ENCODE measurements at regions not wholly inside any gene's neighbourhood (a gene's known extent, or its start where the extent isn't known, plus 50 kb on each side); places are given as distances from the start of the nearest gene placed in this dataset.

GRCh38 chr5:115072266-115073064, 97.2 kb downstream of the TRIM36 start:
- no peak for DNase-seq (ENCODE audit: low read depth in 3 of 3, low spot score in 2 of 3)

- no peak for DNase-seq (ENCODE audit: low read depth in 3 of 3, low spot score in 2 of 3)
These were observed 99.0 kb downstream of the TRIM36 start for GRCh38 chr5:115070737-115071136.

- peak; percentile 20 to 35 (median 23) for DNase-seq (ENCODE audit: low read depth in 3 of 3, low spot score in 2 of 3)
These were observed 100.4 kb downstream of the TRIM36 start for GRCh38 chr5:115069087-115069968.

- DNase-seq (ENCODE audit: low read depth in 3 of 3, low spot score in 2 of 3) = no peak
These were observed 101.2 kb downstream of the TRIM36 start for GRCh38 chr5:115068239-115069086.

GRCh38 chr5:115064380-115064779, 105.3 kb downstream of the TRIM36 start:
- no peak for DNase-seq (ENCODE audit: low read depth in 3 of 3, low spot score in 2 of 3)

- no peak for DNase-seq (ENCODE audit: low read depth in 3 of 3, low spot score in 2 of 3)
These were observed 115.2 kb downstream of the TRIM36 start for GRCh38 chr5:115054387-115054951.

GRCh38 chr5:115052948-115053347, 116.8 kb downstream of the TRIM36 start:
- no peak for DNase-seq (ENCODE audit: low read depth in 3 of 3, low spot score in 2 of 3)

GRCh38 chr5:115050866-115051265, 118.8 kb downstream of the TRIM36 start:
- no peak for DNase-seq (ENCODE audit: low read depth in 3 of 3, low spot score in 2 of 3)

- DNase-seq (ENCODE audit: low read depth in 3 of 3, low spot score in 2 of 3) = no peak
These were observed 135.8 kb downstream of the TRIM36 start for GRCh38 chr5:115033861-115034260.

GRCh38 chr5:115028557-115028956, 141.2 kb downstream of the TRIM36 start:
- DNase-seq (ENCODE audit: low read depth in 3 of 3, low spot score in 2 of 3) = no peak

- no peak for DNase-seq (ENCODE audit: low read depth in 3 of 3, low spot score in 2 of 3)
These were observed 144.8 kb downstream of the TRIM36 start for GRCh38 chr5:115024922-115025321.

- no peak for DNase-seq (ENCODE audit: low read depth in 3 of 3, low spot score in 2 of 3)
These were observed 147.4 kb downstream of the TRIM36 start for GRCh38 chr5:115022303-115022702.

- DNase-seq (ENCODE audit: low read depth in 3 of 3, low spot score in 2 of 3) = no peak
These were observed 153.1 kb downstream of the TRIM36 start for GRCh38 chr5:115016646-115017045.

- no peak for DNase-seq (ENCODE audit: low read depth in 3 of 3, low spot score in 2 of 3)
These were observed 170.5 kb downstream of the TRIM36 start for GRCh38 chr5:114999176-114999575.

- DNase-seq (ENCODE audit: low read depth in 3 of 3, low spot score in 2 of 3) = no peak
These were observed 180.2 kb downstream of the TRIM36 start for GRCh38 chr5:114989512-114989911.

GRCh38 chr5:114988096-114988495, 181.6 kb downstream of the TRIM36 start:
- no peak for DNase-seq (ENCODE audit: low read depth in 3 of 3, low spot score in 2 of 3)

GRCh38 chr5:114984796-114985195, 184.9 kb downstream of the TRIM36 start:
- DNase-seq (ENCODE audit: low read depth in 3 of 3, low spot score in 2 of 3) = no peak

GRCh38 chr5:114981111-114981510, 188.6 kb downstream of the TRIM36 start:
- DNase-seq (ENCODE audit: low read depth in 3 of 3, low spot score in 2 of 3) = no peak

- DNase-seq (ENCODE audit: low read depth in 3 of 3, low spot score in 2 of 3) = no peak
These were observed 191.6 kb downstream of the TRIM36 start for GRCh38 chr5:114977979-114978573.

GRCh38 chr5:114969482-114969881, 200.2 kb downstream of the TRIM36 start:
- DNase-seq (ENCODE audit: low read depth in 3 of 3, low spot score in 2 of 3) = no peak

All from right renal cortex interstitium (tissue), 3 donors.